Heart left ventricle (tissue), 16 donors: ENCODE measurements at regions not wholly inside any gene's neighbourhood (a gene's known extent, or its start where the extent isn't known, plus 50 kb on each side); places are given as distances from the start of the nearest gene placed in this dataset.
A peak's percentile ranks its signal among the peaks of the same experiment; 100 is the strongest.
"Not testable (repeated sequence)": the region's sequence is repeated elsewhere in the genome, so short reads cannot be mapped to it uniquely, and the experiment has no call there.

Source experiments
- ATAC-seq, 4 donors: fragments of 200-7000 bp; cut with Tn5 transposase; one replicate each; pipeline ENCODE4 v1.9.1; 2020 to 2022; ENCODE audit warnings: moderate library complexity in 4 of 4, mild to moderate bottlenecking in 3 of 4, moderate number of reproducible peaks in 1 of 4
- DNase-seq, 5 donors: peaks; one replicate each; pipeline ENCODE4 v3.0.0-alpha.2; 2020
- H3K27ac ChIP-seq, 12 donors: fragments of 200-600 bp; sonication (generic) in 4 of 12; one replicate each; pipeline versions ENCODE4 v1.5.0 to v1.8.0; 2016 to 2022; ENCODE audit warnings: mild to moderate bottlenecking in 2 of 12
- H3K27me3 ChIP-seq, 9 donors: fragments of 200-600 bp; sonication (generic) in 2 of 9; one replicate each; pipeline versions ENCODE4 v1.5.1 to v1.8.0; 2016 to 2022; ENCODE audit warnings: mild to moderate bottlenecking in 3 of 9
- H3K36me3 ChIP-seq, 9 donors: fragments of 200-600 bp; sonication (generic) in 2 of 9; one replicate each; pipeline versions ENCODE4 v1.5.0 to v1.8.0; 2018 to 2022; ENCODE audit warnings: mild to moderate bottlenecking in 2 of 9
- H3K4me1 ChIP-seq, 12 donors: fragments of 200-600 bp; sonication (generic) in 4 of 12; one replicate each; pipeline versions ENCODE4 v1.5.0 to v1.8.0; 2016 to 2022; ENCODE audit warnings: mild to moderate bottlenecking in 3 of 12
- H3K4me3 ChIP-seq, 12 donors: fragments of 200-600 bp; sonication (generic) in 4 of 12; one replicate each; pipeline versions ENCODE4 v1.5.0 to v1.8.0; 2017 to 2022; ENCODE audit warnings: mild to moderate bottlenecking in 9 of 12, moderate library complexity in 4 of 12
- H3K9me3 ChIP-seq, 12 donors: fragments of 200-600 bp; sonication (generic) in 4 of 12; one replicate each; pipeline versions ENCODE4 v1.5.0 to v1.8.0; 2016 to 2022; ENCODE audit warnings: mild to moderate bottlenecking in 1 of 12
- POLR2A ChIP-seq, 2 donors: fragments of 450-650 bp; IDR thresholded peaks; one replicate each; pipeline ENCODE4 v1.6.1; 2017; ENCODE audit warnings: antibody characterized with exemption in 2 of 2, mild to moderate bottlenecking in 2 of 2, moderate library complexity in 2 of 2
- WGBS, 4 donors: extraction: QIAGEN DNeasy Blood & Tissue Kit in 2 of 4; methylation state at CpG; one replicate each; pipeline versions ENCODE4 v1.1.5 to v1.1.7; 2013 to 2018; 5-methylcytosine and 5-hydroxymethylcytosine counted together
- intact Hi-C, 10 donors: fragments of 100-400 bp; cut with DNase I; formaldehyde crosslinking; loops; one replicate each; pipeline versions ENCODE4 v1.11.1 to v1.14.2; 2022
- TF ChIP-seq, protein P1 (sequence below), 12 donors: fragments of 200-600 bp; sonication (generic) in 4 of 12; IDR thresholded peaks; one replicate each; pipeline versions ENCODE4 v1.5.0 to v1.8.0; 2018 to 2022; ENCODE audit warnings: antibody characterized with exemption in 12 of 12, mild to moderate bottlenecking in 5 of 12
- donor health status: ischemic (EF 13 %, LVEDD 7.1; RV severe dilation, severe dysfunction).
- donor health status: healthy with polysubstance abuse.
- donor health status: DM: no; HTN: yes; CAD: no.
- donor health status: DM: no; HTN: no; CAD: no.
- donor health status: ischemic (EF 25% LVEDD 6.9; RV normal size, moderate dysfunction).
- donor health status: ischemic (EF 25% LVEDD 5.7; RV mildly dilated, moderate dysfunction).
- donor health status: healthy.
- donor health status: DM: yes; HTN: yes; CAD: no.
- donor health status: ischemic (EF 35%, LVEDD 5.7; RV mildly dilated, moderate dysfunction).
- donor health status: nonischemic (EF 11% LVEDD 7.7; RV severe dilation, severe dysfunction).
- donor health status: DM: yes; HTN: yes; CAD: no.
- donor health status: PGD.
- donor health status: ischemic (EF 29% LVEDD 5.4; RV normal size, mild dysfunction).
- donor health status: nonischemic (EF 23%, LVEDD 6.1; RV moderate dilation, normal function).

DNA sequence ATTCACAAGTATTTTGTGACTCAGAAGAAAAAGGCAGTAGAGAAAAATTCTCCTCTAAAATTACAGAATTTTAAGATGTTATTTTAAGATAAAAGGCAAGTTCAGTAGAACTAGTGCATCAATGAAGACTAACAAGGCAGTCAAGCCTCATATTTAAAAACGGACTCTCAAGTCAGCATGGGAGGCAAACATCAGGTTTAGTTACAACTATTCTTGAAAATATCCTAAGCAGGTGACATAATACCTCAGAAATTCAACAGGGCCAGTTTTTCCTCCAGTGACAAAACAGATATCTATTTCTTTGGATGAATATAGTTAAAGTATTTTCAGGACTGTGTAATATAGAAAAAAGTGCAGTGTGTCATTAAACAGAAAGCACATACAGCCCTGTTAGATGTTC is 194.0 kb upstream of the NMUR2 start:
- Histone ChIP-seq H3K4me3 (no peak overlapping the region), H3K4me1 (no peaks in the 10 kb centered on the region), H3K27me3 (no peaks in the 10 kb centered on the region), H3K9me3 (peaks cover 0 to 5% (median 0%) of the 10 kb centered on the region in 12 donors), H3K36me3 (no peaks in the 10 kb centered on the region), H3K27ac (no peak overlapping the region)
- ATAC-seq, result no peak
- no peak for DNase-seq
- no peak for TF ChIP-seq POLR2A (IDR thresholded peaks at IDR 0.05)
- TF ChIP-seq, protein P1, sequence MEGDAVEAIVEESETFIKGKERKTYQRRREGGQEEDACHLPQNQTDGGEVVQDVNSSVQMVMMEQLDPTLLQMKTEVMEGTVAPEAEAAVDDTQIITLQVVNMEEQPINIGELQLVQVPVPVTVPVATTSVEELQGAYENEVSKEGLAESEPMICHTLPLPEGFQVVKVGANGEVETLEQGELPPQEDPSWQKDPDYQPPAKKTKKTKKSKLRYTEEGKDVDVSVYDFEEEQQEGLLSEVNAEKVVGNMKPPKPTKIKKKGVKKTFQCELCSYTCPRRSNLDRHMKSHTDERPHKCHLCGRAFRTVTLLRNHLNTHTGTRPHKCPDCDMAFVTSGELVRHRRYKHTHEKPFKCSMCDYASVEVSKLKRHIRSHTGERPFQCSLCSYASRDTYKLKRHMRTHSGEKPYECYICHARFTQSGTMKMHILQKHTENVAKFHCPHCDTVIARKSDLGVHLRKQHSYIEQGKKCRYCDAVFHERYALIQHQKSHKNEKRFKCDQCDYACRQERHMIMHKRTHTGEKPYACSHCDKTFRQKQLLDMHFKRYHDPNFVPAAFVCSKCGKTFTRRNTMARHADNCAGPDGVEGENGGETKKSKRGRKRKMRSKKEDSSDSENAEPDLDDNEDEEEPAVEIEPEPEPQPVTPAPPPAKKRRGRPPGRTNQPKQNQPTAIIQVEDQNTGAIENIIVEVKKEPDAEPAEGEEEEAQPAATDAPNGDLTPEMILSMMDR (IDR thresholded peaks at IDR 0.05), result no peak
- WGBS, 4 donors, result 53 to 77% (median 70%) methylated on average over 1 of the region's 1 CpG
- intact Hi-C loops, result no loop called here

GRCh38 chr5:152601806-152602732 is 197.0 kb upstream of the NMUR2 start:
- TF ChIP-seq POLR2A (IDR thresholded peaks at IDR 0.05), result no peak
- TF ChIP-seq, protein P1 (IDR thresholded peaks at IDR 0.05), result no peak
- H3K27me3 ChIP-seq, result no peaks in the 10 kb centered on the region
- 48 to 69% (median 53%) methylated on average over 2 of the region's 2 CpGs for WGBS, 4 donors
- no peaks in the 10 kb centered on the region for H3K36me3 ChIP-seq
- intact Hi-C loops, result no loop called here
- H3K9me3 ChIP-seq, result no peaks in the 10 kb centered on the region
- H3K4me1 ChIP-seq, result no peaks in the 10 kb centered on the region
- DNase-seq (no peak), ATAC-seq (no peak)
- H3K4me3 ChIP-seq, result no peak overlapping the region
- H3K27ac ChIP-seq, result no peak overlapping the region

DNA sequence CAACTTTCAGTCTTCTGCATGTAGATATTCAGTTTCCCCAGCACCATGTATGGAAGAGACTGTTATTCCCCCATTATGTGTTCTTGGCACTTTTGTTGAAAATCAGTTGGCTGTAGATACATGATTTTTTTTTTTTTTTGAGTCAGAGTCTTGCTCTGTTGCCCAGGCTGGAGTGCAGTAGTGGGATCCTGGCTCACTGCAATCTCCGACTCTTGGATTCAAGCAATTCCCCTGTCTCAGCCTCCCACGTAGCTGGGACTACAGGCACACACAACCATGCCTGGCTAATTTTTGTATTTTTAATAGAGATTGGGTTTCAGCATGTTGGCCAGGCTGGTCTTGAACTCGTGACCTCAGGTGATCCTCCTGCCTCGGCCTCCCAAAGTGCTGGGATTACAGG is 201.0 kb upstream of the NMUR2 start:
- H3K27ac ChIP-seq, H3K9me3 ChIP-seq, H3K4me1 ChIP-seq, H3K4me3 ChIP-seq, H3K27me3 ChIP-seq, H3K36me3 ChIP-seq, intact Hi-C loops, DNase-seq: not testable (repeated sequence)
- ATAC-seq, result peak in 2 of 4 donors; percentile 20 to 42
- WGBS, 4 donors, result 61 to 79% (median 65%) methylated on average over 4 of the region's 4 CpGs

- H3K27ac ChIP-seq, result no peak overlapping the region
- WGBS, 4 donors, result 74 to 84% (median 80%) methylated on average over 1 of the region's 1 CpG
- peak in 1 of 4 donors; percentile 22 for ATAC-seq
These were observed 201.8 kb upstream of the NMUR2 start for GRCh38 chr5:152606776-152607364.

More at GRCh38 chr5:152606776-152607364, 201.8 kb upstream of the NMUR2 start:
- TF ChIP-seq POLR2A (IDR thresholded peaks at IDR 0.05), result no peak
- TF ChIP-seq, protein P1 (IDR thresholded peaks at IDR 0.05), result no peak
- Histone ChIP-seq H3K9me3 (no peaks in the 10 kb centered on the region), H3K4me3 (no peak overlapping the region), H3K4me1 (peaks cover 0 to 2% (median 0%) of the 10 kb centered on the region in 12 donors), H3K36me3 (no peaks in the 10 kb centered on the region), H3K27me3 (no peaks in the 10 kb centered on the region)
- no peak for DNase-seq
- intact Hi-C loops, result no loop called here
